GM12874 (cell line): ENCODE measurements at regions not wholly inside any gene's neighbourhood (a gene's known extent, or its start where the extent isn't known, plus 50 kb on each side); places are given as distances from the start of the nearest gene placed in this dataset.

Experiments
- TF ChIP-seq, protein P1 (sequence below): IDR thresholded peaks from 2 replicates; pipeline ENCODE4 v1.5.1; 2011; ENCODE audit warnings: low read depth, mild to moderate bottlenecking, control low read depth, low read length, moderate library complexity; ENCODE audit not compliant: insufficient read depth

GRCh38 chr17:34114174-34114573, 140.9 kb upstream of the CCL2 start:
- TF ChIP-seq, protein P1, sequence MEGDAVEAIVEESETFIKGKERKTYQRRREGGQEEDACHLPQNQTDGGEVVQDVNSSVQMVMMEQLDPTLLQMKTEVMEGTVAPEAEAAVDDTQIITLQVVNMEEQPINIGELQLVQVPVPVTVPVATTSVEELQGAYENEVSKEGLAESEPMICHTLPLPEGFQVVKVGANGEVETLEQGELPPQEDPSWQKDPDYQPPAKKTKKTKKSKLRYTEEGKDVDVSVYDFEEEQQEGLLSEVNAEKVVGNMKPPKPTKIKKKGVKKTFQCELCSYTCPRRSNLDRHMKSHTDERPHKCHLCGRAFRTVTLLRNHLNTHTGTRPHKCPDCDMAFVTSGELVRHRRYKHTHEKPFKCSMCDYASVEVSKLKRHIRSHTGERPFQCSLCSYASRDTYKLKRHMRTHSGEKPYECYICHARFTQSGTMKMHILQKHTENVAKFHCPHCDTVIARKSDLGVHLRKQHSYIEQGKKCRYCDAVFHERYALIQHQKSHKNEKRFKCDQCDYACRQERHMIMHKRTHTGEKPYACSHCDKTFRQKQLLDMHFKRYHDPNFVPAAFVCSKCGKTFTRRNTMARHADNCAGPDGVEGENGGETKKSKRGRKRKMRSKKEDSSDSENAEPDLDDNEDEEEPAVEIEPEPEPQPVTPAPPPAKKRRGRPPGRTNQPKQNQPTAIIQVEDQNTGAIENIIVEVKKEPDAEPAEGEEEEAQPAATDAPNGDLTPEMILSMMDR: no peak

GRCh38 chr17:34116306-34116705, 138.8 kb upstream of the CCL2 start:
- TF ChIP-seq, protein P1: no peak

DNA sequence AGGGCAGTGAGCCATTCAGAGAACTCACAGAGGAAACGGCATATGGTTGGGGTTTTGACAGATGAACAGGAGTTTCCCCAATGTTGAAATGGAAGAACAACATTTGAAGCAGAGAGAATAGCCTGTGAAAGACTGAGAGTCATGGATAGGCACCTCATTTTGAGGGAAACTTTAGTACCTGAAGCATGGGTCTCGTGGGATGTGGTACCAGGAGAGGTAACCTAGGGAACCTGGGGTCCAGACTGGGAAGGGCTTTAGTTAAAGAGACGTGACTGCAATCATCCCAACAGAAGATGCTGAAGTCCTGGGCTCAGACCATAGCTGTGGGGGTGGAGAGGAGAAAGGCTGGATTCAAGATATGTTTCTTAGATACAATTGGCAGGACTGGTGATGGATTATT, 137.8 kb upstream of the CCL2 start:
- TF ChIP-seq, protein P1: no peak

GRCh38 chr17:34117811-34118210, 137.3 kb upstream of the CCL2 start:
- TF ChIP-seq, protein P1: no peak

GRCh38 chr17:34118564-34118963, 136.5 kb upstream of the CCL2 start:
- TF ChIP-seq, protein P1: no peak

- TF ChIP-seq, protein P1: no peak
These were observed 133.8 kb upstream of the CCL2 start for GRCh38 chr17:34121311-34121710.

- TF ChIP-seq, protein P1: no peak
These were observed 132.6 kb upstream of the CCL2 start for GRCh38 chr17:34122515-34122914.

DNA sequence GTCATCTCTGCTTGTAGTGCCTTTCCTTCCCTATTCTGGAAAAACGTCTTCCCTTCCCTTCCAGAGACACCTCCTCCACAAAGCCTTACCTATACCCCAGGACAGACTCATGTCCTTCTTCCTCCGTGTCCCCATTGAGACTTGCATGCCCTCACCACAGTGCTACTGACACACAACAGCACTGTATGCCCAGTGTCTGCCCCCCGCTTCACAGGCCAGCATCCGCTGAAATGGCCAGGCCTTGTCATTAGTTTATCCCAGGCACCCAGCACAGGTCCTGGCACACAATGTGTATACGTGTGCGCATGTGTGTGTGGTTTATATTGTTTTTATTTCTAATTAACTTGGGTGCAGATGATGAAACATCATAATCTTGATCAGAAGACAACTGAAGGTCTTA, 130.1 kb upstream of the CCL2 start:
- TF ChIP-seq, protein P1: no peak
